Fibroblast of pulmonary artery (primary cell): ENCODE measurements at regions not wholly inside any gene's neighbourhood (a gene's known extent, or its start where the extent isn't known, plus 50 kb on each side); places are given as distances from the start of the nearest gene placed in this dataset.

Experiments used
- DNase-seq: peaks from one replicate; pipeline ENCODE4 v3.0.0-alpha.2; 2010; ENCODE audit warnings: low read depth
- H3K4me3 ChIP-seq: replicated peaks from 2 replicates; pipeline ENCODE4 v1.5.1; 2011; ENCODE audit warnings: low read depth, mild to moderate bottlenecking, control low read depth, low read length, moderate library complexity
- CTCF ChIP-seq: IDR thresholded peaks from 2 replicates; pipeline ENCODE4 v1.5.1; 2011; ENCODE audit warnings: mild to moderate bottlenecking, control low read depth, low read length, inconsistent platforms; ENCODE audit errors: missing control alignments

GRCh38 chr12:87820524-87821202 lies 208.5 kb downstream of the C12orf50 start:
- peak; percentile 68 for DNase-seq
- H3K4me3 ChIP-seq: no peak overlapping the region
- TF ChIP-seq CTCF: no peak

GRCh38 chr12:87818441-87818840 lies 210.8 kb downstream of the C12orf50 start:
- no peak for DNase-seq
- no peak overlapping the region for H3K4me3 ChIP-seq
- TF ChIP-seq CTCF: no peak

- no peak for TF ChIP-seq CTCF
- DNase-seq: peak; percentile 57
- H3K4me3 ChIP-seq: no peak overlapping the region
Measured at GRCh38 chr12:87815771-87816585, 213.2 kb downstream of the C12orf50 start.

GRCh38 chr12:87814625-87815024 lies 214.6 kb downstream of the C12orf50 start:
- no peak for DNase-seq
- H3K4me3 ChIP-seq: no peak overlapping the region
- no peak for TF ChIP-seq CTCF

- peak; percentile 54 for DNase-seq
- no peak for TF ChIP-seq CTCF
- H3K4me3 ChIP-seq: no peak overlapping the region
Measured at GRCh38 chr12:87813476-87814234, 215.5 kb downstream of the C12orf50 start.

- H3K4me3 ChIP-seq: no peak overlapping the region
- TF ChIP-seq CTCF: no peak
- DNase-seq: no peak
Measured at GRCh38 chr12:87812681-87813080, 216.5 kb downstream of the C12orf50 start.
